Gastroesophageal sphincter (tissue), 4 donors: ENCODE measurements at regions not wholly inside any gene's neighbourhood (a gene's known extent, or its start where the extent isn't known, plus 50 kb on each side); places are given as distances from the start of the nearest gene placed in this dataset.

Experiments used
- ATAC-seq: fragments of 150-250 bp; one replicate; pipeline ENCODE4 v1.9.1; 2016; ENCODE audit warnings: mild to moderate bottlenecking, moderate library complexity
- H3K27ac ChIP-seq, 4 donors: fragments of 200-600 bp; sonication (generic) in 3 of 4; 1 replicate in 3 of 4; 2 replicates in 1 of 4; pipeline ENCODE4 v1.5.1; 2016 to 2019
- H3K27me3 ChIP-seq: fragments of 200-600 bp; sonication (generic); one replicate; pipeline ENCODE4 v1.5.1; 2019
- H3K36me3 ChIP-seq, 2 donors: fragments of 200-600 bp; sonication (generic); one replicate each; pipeline ENCODE4 v1.5.1; 2019; ENCODE audit warnings: control low read depth in 1 of 2
- H3K4me1 ChIP-seq, 3 donors: fragments of 200-600 bp; sonication (generic); 1 replicate in 2 of 3; 2 replicates in 1 of 3; pipeline ENCODE4 v1.5.1; 2016 to 2019; ENCODE audit warnings: control low read depth in 2 of 3
- H3K4me3 ChIP-seq, 2 donors: fragments of 200-600 bp; sonication (generic); one replicate each; pipeline ENCODE4 v1.5.1; 2019; ENCODE audit warnings: mild to moderate bottlenecking in 1 of 2, moderate library complexity in 1 of 2
- H3K9me3 ChIP-seq, 3 donors: fragments of 200-600 bp; sonication (generic); one replicate each; pipeline ENCODE4 v1.5.1; 2017 to 2019; ENCODE audit warnings: control low read depth in 2 of 3
- EP300 ChIP-seq: sonication (generic); formaldehyde crosslinking; IDR thresholded peaks from one replicate; pipeline ENCODE4 v1.6.1; 2017; ENCODE audit warnings: antibody characterized with exemption, mild to moderate bottlenecking
- POLR2A ChIP-seq, 2 donors: fragments of 450-650 bp; IDR thresholded peaks; one replicate each; pipeline ENCODE4 v1.6.1; 2017; ENCODE audit warnings: antibody characterized with exemption in 2 of 2, mild to moderate bottlenecking in 2 of 2, moderate library complexity in 1 of 2
- POLR2AphosphoS5 ChIP-seq: sonication (generic); formaldehyde crosslinking; IDR thresholded peaks from one replicate; pipeline ENCODE4 v1.6.1; 2017; ENCODE audit warnings: antibody characterized with exemption
- WGBS, 2 donors: methylation state at CpG; one replicate each; pipeline ENCODE4 v1.1.5; 2018; ENCODE audit warnings: low coverage in 1 of 2; 5-methylcytosine and 5-hydroxymethylcytosine counted together
- TF ChIP-seq, protein P1 (sequence below), 4 experiments: fragments of 200-600 bp in 2 of 4; fragments of 450-650 bp in 2 of 4; sonication (generic) in 1 of 4; IDR thresholded peaks; one replicate each; pipeline ENCODE4 v1.5.1; 2017 to 2019; ENCODE audit warnings: antibody characterized with exemption in 4 of 4, mild to moderate bottlenecking in 2 of 4, moderate library complexity in 2 of 4

GRCh38 chr20:47872341-47872740, 87.1 kb upstream of the SULF2 start:
- H3K36me3 ChIP-seq = no peaks in the 10 kb centered on the region
- no peak overlapping the region for H3K27ac ChIP-seq
- H3K4me1 ChIP-seq = no peaks in the 10 kb centered on the region
- no peak for ATAC-seq
- H3K4me3 ChIP-seq = no peak overlapping the region
- WGBS, 2 donors = 93% methylated on average over 4 of the region's 9 CpGs; no CpG with 5 or more reads in 1 of the 2 donors
- TF ChIP-seq POLR2AphosphoS5 (no peak), EP300 (no peak), POLR2A (IDR thresholded peaks at IDR 0.05) (no peak)
- TF ChIP-seq, protein P1, sequence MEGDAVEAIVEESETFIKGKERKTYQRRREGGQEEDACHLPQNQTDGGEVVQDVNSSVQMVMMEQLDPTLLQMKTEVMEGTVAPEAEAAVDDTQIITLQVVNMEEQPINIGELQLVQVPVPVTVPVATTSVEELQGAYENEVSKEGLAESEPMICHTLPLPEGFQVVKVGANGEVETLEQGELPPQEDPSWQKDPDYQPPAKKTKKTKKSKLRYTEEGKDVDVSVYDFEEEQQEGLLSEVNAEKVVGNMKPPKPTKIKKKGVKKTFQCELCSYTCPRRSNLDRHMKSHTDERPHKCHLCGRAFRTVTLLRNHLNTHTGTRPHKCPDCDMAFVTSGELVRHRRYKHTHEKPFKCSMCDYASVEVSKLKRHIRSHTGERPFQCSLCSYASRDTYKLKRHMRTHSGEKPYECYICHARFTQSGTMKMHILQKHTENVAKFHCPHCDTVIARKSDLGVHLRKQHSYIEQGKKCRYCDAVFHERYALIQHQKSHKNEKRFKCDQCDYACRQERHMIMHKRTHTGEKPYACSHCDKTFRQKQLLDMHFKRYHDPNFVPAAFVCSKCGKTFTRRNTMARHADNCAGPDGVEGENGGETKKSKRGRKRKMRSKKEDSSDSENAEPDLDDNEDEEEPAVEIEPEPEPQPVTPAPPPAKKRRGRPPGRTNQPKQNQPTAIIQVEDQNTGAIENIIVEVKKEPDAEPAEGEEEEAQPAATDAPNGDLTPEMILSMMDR (IDR thresholded peaks at IDR 0.05) = no peak
- H3K9me3 ChIP-seq = no peaks in the 10 kb centered on the region
- H3K27me3 ChIP-seq = no peaks in the 10 kb centered on the region

DNA sequence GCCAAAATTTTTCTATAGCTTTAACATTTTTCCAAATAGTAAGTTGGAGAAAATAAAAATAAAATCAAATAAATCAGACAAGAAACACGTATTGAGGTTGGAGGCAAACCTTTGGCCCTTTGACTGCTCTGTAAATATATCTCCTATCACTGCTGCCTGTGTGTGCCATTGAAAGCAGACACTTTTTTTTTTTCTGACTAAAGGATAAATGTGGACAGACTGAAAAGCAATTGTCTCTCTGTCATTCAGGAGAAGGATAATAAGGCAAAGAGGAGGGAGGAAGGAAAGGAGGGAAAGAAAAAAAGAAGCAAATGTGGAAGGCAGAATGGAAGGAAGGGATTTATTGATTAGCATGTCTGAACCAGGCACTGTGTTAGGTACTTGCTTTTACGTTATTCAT, 85.2 kb upstream of the SULF2 start:
- no peak for ATAC-seq
- H3K36me3 ChIP-seq = no peaks in the 10 kb centered on the region

DNA sequence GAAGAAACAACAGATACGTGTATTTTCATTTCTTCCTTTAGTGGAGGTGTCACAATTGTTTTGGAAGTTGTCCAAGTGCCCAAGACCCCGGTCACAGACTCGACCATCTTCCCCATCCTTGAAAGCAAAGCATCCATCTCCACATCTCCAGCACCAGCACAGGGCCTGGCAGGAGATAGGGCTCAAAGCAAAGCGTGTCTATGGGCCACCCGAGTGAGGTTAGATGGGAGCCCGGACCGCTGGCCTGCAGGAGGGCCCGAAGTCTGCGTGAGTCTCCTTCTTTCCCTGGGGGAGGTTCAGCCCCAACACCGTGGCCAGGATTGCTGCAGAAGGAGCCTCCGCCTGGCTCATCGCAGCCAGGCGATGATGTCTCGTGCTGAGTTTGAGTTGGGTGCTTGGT, 83.5 kb upstream of the SULF2 start:
- TF ChIP-seq, protein P1 (IDR thresholded peaks at IDR 0.05) = no peak
- TF ChIP-seq POLR2AphosphoS5 = no peak
- TF ChIP-seq POLR2A (IDR thresholded peaks at IDR 0.05) = no peak
- TF ChIP-seq EP300 = no peak
- WGBS, 2 donors = 83 to 100% methylated on average over 2 to 6 of the region's 14 CpGs
- Histone ChIP-seq H3K4me3 (no peak overlapping the region), H3K36me3 (no peaks in the 10 kb centered on the region), H3K4me1 (no peaks in the 10 kb centered on the region), H3K9me3 (no peaks in the 10 kb centered on the region), H3K27ac (no peak overlapping the region), H3K27me3 (no peaks in the 10 kb centered on the region)
- ATAC-seq = no peak

More for the DNA sequence above, 85.2 kb upstream of the SULF2 start:
- WGBS, 2 donors = 60 to 88% methylated on average over 1 to 2 of the region's 2 CpGs
- Histone ChIP-seq H3K4me1 (no peaks in the 10 kb centered on the region), H3K4me3 (no peak overlapping the region), H3K27ac (no peak overlapping the region), H3K9me3 (no peaks in the 10 kb centered on the region), H3K27me3 (no peaks in the 10 kb centered on the region)
- no peak for TF ChIP-seq EP300
- no peak for TF ChIP-seq POLR2A (IDR thresholded peaks at IDR 0.05)
- no peak for TF ChIP-seq POLR2AphosphoS5
- TF ChIP-seq, protein P1 (IDR thresholded peaks at IDR 0.05) = no peak

- no peaks in the 10 kb centered on the region for H3K27me3 ChIP-seq
- H3K4me1 ChIP-seq = no peaks in the 10 kb centered on the region
- no peak overlapping the region for H3K27ac ChIP-seq
- ATAC-seq = no peak
- TF ChIP-seq, protein P1 (IDR thresholded peaks at IDR 0.05) = no peak
- no peak for TF ChIP-seq POLR2A (IDR thresholded peaks at IDR 0.05)
- TF ChIP-seq POLR2AphosphoS5 = no peak
- TF ChIP-seq EP300 = no peak
- WGBS, 2 donors = 88 to 93% methylated on average over 3 to 4 of the region's 11 CpGs
- H3K36me3 ChIP-seq = no peaks in the 10 kb centered on the region
- H3K4me3 ChIP-seq = no peak overlapping the region
- no peaks in the 10 kb centered on the region for H3K9me3 ChIP-seq
Observed at GRCh38 chr20:47868236-47868635, 83.0 kb upstream of the SULF2 start.

DNA sequence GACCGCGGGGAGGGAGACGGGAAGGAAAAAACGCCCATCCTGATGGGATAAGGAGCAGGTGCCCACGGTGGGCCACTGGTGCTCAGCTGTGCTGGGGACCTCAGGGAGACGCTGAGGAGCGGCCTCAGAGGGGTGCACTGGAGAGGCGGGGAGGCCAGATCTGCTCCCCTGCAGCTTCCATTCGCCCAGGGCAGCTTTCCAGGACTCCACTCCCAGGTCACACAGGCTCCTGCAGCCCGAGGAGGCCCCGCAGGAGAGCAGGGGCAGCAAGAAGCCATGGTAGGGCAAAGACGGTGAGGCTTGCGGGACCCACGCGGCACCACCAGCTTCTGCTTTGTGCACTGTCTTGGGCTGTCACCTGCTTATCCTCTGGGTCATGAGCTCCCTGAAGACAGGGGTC, 82.5 kb upstream of the SULF2 start:
- H3K27ac ChIP-seq = no peak overlapping the region
- H3K36me3 ChIP-seq = no peaks in the 10 kb centered on the region
- no peaks in the 10 kb centered on the region for H3K27me3 ChIP-seq
- H3K9me3 ChIP-seq = peaks cover 0 to 2% (median 0%) of the 10 kb centered on the region in 3 donors
- TF ChIP-seq EP300 (no peak), POLR2AphosphoS5 (no peak), POLR2A (IDR thresholded peaks at IDR 0.05) (no peak)
- TF ChIP-seq, protein P1 (IDR thresholded peaks at IDR 0.05) = no peak
- no peak overlapping the region for H3K4me3 ChIP-seq
- WGBS, 2 donors = 95% methylated on average over 4 of the region's 15 CpGs; no CpG with 5 or more reads in 1 of the 2 donors
- ATAC-seq = no peak
- no peaks in the 10 kb centered on the region for H3K4me1 ChIP-seq
